Spleen (tissue), 11 donors: ENCODE measurements at regions not wholly inside any gene's neighbourhood (a gene's known extent, or its start where the extent isn't known, plus 50 kb on each side); places are given as distances from the start of the nearest gene placed in this dataset.
A peak's percentile ranks its signal among the peaks of the same experiment; 100 is the strongest.

Experiments used
- DNase-seq: peaks from one replicate; pipeline ENCODE4 v3.0.0-alpha.2; 2020
- H3K27ac ChIP-seq, 8 donors: fragments of 200-600 bp; sonication (generic) in 7 of 8; 1 replicate in 4 of 8; 2 replicates in 4 of 8; pipeline versions ENCODE4 v1.5.0 to v1.8.0; 2016 to 2021; ENCODE audit warnings: inconsistent platforms in 4 of 8, mild to moderate bottlenecking in 4 of 8, moderate library complexity in 1 of 8
- H3K27me3 ChIP-seq, 7 donors: fragments of 200-600 bp; sonication (generic) in 6 of 7; replicated peaks in 1 of 7; 1 replicate in 4 of 7; 2 replicates in 3 of 7; pipeline versions ENCODE4 v1.5.0 to v1.8.0; 2016 to 2021; ENCODE audit warnings: inconsistent platforms in 3 of 7, mild to moderate bottlenecking in 1 of 7
- H3K36me3 ChIP-seq, 6 donors: fragments of 200-600 bp; sonication (generic) in 5 of 6; 1 replicate in 4 of 6; 2 replicates in 2 of 6; pipeline versions ENCODE4 v1.5.0 to v1.8.0; 2016 to 2021; ENCODE audit warnings: inconsistent platforms in 2 of 6
- H3K4me1 ChIP-seq, 6 donors: fragments of 200-600 bp; sonication (generic) in 5 of 6; 1 replicate in 3 of 6; 2 replicates in 3 of 6; pipeline versions ENCODE4 v1.5.0 to v1.8.0; 2016 to 2021; ENCODE audit warnings: inconsistent platforms in 3 of 6
- H3K4me3 ChIP-seq, 8 donors: fragments of 200-600 bp; sonication (generic) in 7 of 8; 1 replicate in 4 of 8; 2 replicates in 4 of 8; pipeline versions ENCODE4 v1.5.0 to v1.8.0; 2016 to 2021; ENCODE audit warnings: inconsistent platforms in 4 of 8, mild to moderate bottlenecking in 4 of 8, moderate library complexity in 2 of 8
- H3K9me3 ChIP-seq, 8 donors: fragments of 200-600 bp; sonication (generic) in 7 of 8; 1 replicate in 4 of 8; 2 replicates in 4 of 8; pipeline versions ENCODE4 v1.5.0 to v1.8.0; 2016 to 2021; ENCODE audit warnings: inconsistent platforms in 4 of 8
- CTCF ChIP-seq, 11 experiments: fragments of 200-600 bp in 7 of 11; fragments of 450-650 bp in 4 of 11; sonication (generic) in 4 of 11; IDR thresholded peaks in 8 of 11; conservative IDR thresholded peaks in 3 of 11; 1 replicate in 7 of 11; 2 replicates in 4 of 11; pipeline versions ENCODE4 v1.4.0 to v1.8.0; 2016 to 2021; ENCODE audit warnings: antibody characterized with exemption in 11 of 11, inconsistent platforms in 4 of 11, mild to moderate bottlenecking in 1 of 11
- POLR2A ChIP-seq, 3 donors: fragments of 450-650 bp; IDR thresholded peaks; one replicate each; pipeline ENCODE4 v1.5.1; 2017; ENCODE audit warnings: antibody characterized with exemption in 3 of 3, mild to moderate bottlenecking in 1 of 3
- POLR2AphosphoS5 ChIP-seq, 3 donors: sonication (generic); formaldehyde crosslinking; IDR thresholded peaks; one replicate each; pipeline ENCODE4 v1.5.1; 2017; ENCODE audit warnings: antibody characterized with exemption in 3 of 3
- WGBS, 5 donors: extraction: QIAGEN DNeasy Blood & Tissue Kit in 3 of 5; methylation state at CpG; one replicate each; pipeline versions ENCODE4 v1.1.5 to v1.1.7; 2013 to 2018; 5-methylcytosine and 5-hydroxymethylcytosine counted together
- intact Hi-C: fragments of 100-400 bp; cut with DNase I; formaldehyde crosslinking; loops from one replicate; pipeline ENCODE4 v1.15.0; 2023; ENCODE audit warnings: low total_unique reads
- donor health status: healthy with polysubstance abuse.
- donor health status: DM: no; HTN: no; CAD: no; lungs with moderate emphysema.
- donor health status: DM: no; HTN: no; CAD: no.
- donor health status: Bipolar disorder and iron deficiency.
- donor health status: healthy.
- donor health status: DM: no; HTN: no; CAD: no.
- donor health status: DM: yes; HTN: yes; CAD: no.

GRCh38 chr12:92341065-92341668 is 195.5 kb upstream of the BTG1 start:
- intact Hi-C loops: no loop called here
- DNase-seq: no peak
- Histone ChIP-seq H3K9me3 (peaks cover 0 to 10% (median 0%) of the 10 kb centered on the region in 8 donors), H3K4me1 (peaks cover 7 to 41% (median 15%) of the 10 kb centered on the region in 6 donors), H3K27me3 (no peaks in the 10 kb centered on the region), H3K4me3 (peak overlapping the region in 2 of 8 donors; percentile 5 to 51), H3K27ac (peak overlapping the region; percentile 14 to 82 (median 64)), H3K36me3 (no peaks in the 10 kb centered on the region)
- WGBS, 5 donors: 31 to 42% (median 40%) methylated on average over 13 of the region's 13 CpGs
- TF ChIP-seq POLR2AphosphoS5 (IDR thresholded peaks at IDR 0.05) (peak in 1 of 3 donors; percentile 44), POLR2A (IDR thresholded peaks at IDR 0.05) (no peak)

- Histone ChIP-seq H3K9me3 (peaks cover 0 to 6% (median 0%) of the 10 kb centered on the region in 8 donors), H3K27me3 (no peaks in the 10 kb centered on the region), H3K4me3 (peak overlapping the region in 1 of 8 donors; percentile 51), H3K27ac (peak overlapping the region in 5 of 8 donors; percentile 52 to 82 (median 77)), H3K36me3 (no peaks in the 10 kb centered on the region), H3K4me1 (peaks cover 7 to 42% (median 17%) of the 10 kb centered on the region in 6 donors)
- no peak for DNase-seq
- intact Hi-C loops: no loop called here
- 76 to 87% (median 79%) methylated on average over 6 of the region's 6 CpGs for WGBS, 5 donors
- TF ChIP-seq POLR2AphosphoS5 (IDR thresholded peaks at IDR 0.05): no peak
- no peak for TF ChIP-seq CTCF (IDR thresholded peaks at IDR 0.05 in 8 of 11, conservative IDR thresholded peaks at IDR 0.05 in 3 of 11)
- TF ChIP-seq POLR2A (IDR thresholded peaks at IDR 0.05): no peak
Observed at GRCh38 chr12:92340441-92341064, 194.9 kb upstream of the BTG1 start.

DNA sequence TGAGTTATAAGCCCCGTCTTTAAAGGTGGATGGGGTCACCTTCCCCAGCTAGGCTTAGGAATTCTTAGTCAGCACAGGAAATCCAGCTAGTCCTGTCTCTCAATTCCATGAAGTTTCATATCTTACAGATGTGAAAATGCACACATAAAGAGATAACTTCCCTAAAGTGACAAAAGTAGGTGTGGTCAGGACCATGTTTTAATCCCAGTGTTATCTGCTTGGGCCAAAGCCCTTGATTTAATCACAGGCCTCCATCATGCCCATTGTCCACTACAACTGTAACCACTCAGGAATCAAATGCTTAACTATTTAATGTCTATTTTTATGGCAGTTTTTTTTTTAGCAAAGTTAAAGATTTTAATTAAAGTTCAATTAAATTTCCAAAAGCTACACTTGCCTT is 194.4 kb upstream of the BTG1 start:
- intact Hi-C loops: no loop called here
- H3K27ac ChIP-seq: no peak overlapping the region
- no peak overlapping the region for H3K4me3 ChIP-seq
- peaks cover 7 to 42% (median 17%) of the 10 kb centered on the region in 6 donors for H3K4me1 ChIP-seq
- TF ChIP-seq POLR2A (IDR thresholded peaks at IDR 0.05): no peak
- peaks cover 0 to under 1% (median 0%) of the 10 kb centered on the region in 8 donors for H3K9me3 ChIP-seq
- 71 to 87% (median 75%) methylated on average over 1 of the region's 1 CpG for WGBS, 5 donors
- DNase-seq: no peak
- no peaks in the 10 kb centered on the region for H3K27me3 ChIP-seq
- no peaks in the 10 kb centered on the region for H3K36me3 ChIP-seq

DNA sequence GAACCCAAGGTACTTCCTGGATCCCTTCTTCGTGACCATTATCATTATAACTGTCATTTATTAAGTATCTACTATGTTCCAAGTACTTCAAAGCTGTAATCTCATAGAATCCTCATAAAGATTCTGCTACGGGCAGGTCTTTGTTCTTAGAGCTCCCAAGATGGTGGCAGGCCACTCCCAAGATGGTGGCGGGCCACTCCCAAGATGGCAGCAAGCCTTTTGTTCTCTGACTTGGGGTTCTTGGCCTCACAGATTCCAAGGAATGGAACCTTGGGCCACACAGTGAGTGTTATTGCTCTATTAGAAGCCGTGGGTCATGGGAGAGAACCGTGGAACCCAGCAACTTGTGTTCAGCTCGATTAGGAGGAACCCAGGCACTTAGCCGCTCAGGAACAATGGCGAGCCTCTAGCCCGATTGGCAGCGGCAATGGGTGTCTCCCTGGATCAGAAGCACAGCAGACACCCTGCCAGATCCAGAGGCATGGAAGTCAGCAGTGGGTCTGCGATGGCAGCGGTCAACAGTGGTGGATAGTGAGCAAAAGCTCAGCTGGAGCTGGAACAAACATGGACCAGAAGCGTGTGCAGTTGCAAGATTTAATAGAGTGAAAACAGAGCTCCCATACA is 193.7 kb upstream of the BTG1 start:
- WGBS, 5 donors: 96 to 98% (median 97%) methylated on average over 13 of the region's 13 CpGs
- H3K4me1 ChIP-seq: peaks cover 7 to 42% (median 17%) of the 10 kb centered on the region in 6 donors
- H3K36me3 ChIP-seq: no peaks in the 10 kb centered on the region
- DNase-seq: no peak
- H3K9me3 ChIP-seq: no peaks in the 10 kb centered on the region
- TF ChIP-seq POLR2A (IDR thresholded peaks at IDR 0.05): no peak
- no peak for TF ChIP-seq CTCF (IDR thresholded peaks at IDR 0.05 in 8 of 11, conservative IDR thresholded peaks at IDR 0.05 in 3 of 11)
- TF ChIP-seq POLR2AphosphoS5 (IDR thresholded peaks at IDR 0.05): no peak
- H3K27ac ChIP-seq: peak overlapping the region in 1 of 8 donors; percentile 15
- H3K4me3 ChIP-seq: no peak overlapping the region
- intact Hi-C loops: no loop called here
- H3K27me3 ChIP-seq: no peaks in the 10 kb centered on the region

GRCh38 chr12:92338671-92339070 is 193.0 kb upstream of the BTG1 start:
- Histone ChIP-seq H3K27me3 (no peaks in the 10 kb centered on the region), H3K27ac (peak overlapping the region in 1 of 8 donors; percentile 15), H3K9me3 (no peaks in the 10 kb centered on the region), H3K4me1 (peaks cover 7 to 45% (median 17%) of the 10 kb centered on the region in 6 donors), H3K4me3 (no peak overlapping the region), H3K36me3 (no peaks in the 10 kb centered on the region)
- intact Hi-C loops: no loop called here
- WGBS, 5 donors: 58 to 71% (median 66%) methylated on average over 1 of the region's 1 CpG
- DNase-seq: no peak
- TF ChIP-seq CTCF (IDR thresholded peaks at IDR 0.05 in 8 of 11, conservative IDR thresholded peaks at IDR 0.05 in 3 of 11) (no peak), POLR2AphosphoS5 (IDR thresholded peaks at IDR 0.05) (no peak), POLR2A (IDR thresholded peaks at IDR 0.05) (no peak)
